ENCODE measurements at regions not wholly inside any gene's neighbourhood (a gene's known extent, or its start where the extent isn't known, plus 50 kb on each side); places are given as distances from the start of the nearest gene placed in this dataset.

DNA sequence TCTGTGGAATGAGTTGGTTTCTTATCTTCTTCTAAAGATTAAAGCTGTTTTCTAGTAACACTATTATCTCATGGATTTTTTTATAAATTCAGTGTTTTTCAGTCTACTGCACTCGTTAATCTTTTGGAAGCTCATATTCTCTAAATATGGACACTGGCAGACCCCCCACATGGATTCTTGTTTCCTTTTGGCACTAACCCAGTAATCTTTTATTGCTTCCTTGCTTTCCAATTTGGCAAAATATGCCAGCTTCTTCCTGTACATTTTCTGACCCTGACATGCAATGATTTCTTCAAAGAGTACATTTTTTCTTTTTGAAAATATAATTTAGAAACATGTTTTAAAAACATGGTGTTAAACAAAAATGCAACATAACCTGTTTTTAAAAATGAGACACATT, 474.2 kb upstream of the FTMT start:
- WGBS (ENCODE audit: low lambda C conversion rate) = 3% methylated on average over 1 of the region's 1 CpG
- H3K4me2 ChIP-seq (ENCODE audit: low read depth, low read length) = no peak overlapping the region
- no peaks in the 10 kb centered on the region for H3K9me3 ChIP-seq (ENCODE audit: low read length)
- no peaks in the 10 kb centered on the region for H4K20me1 ChIP-seq (ENCODE audit: insufficient read depth, low read length)
- no peak overlapping the region for H3K4me3 ChIP-seq (replicated peaks in 1 of 3; ENCODE audit: insufficient read depth in 1 of 3, low read depth in 2 of 3, low read length in 3 of 3)
- H3K4me1 ChIP-seq (ENCODE audit: insufficient read depth, low read length) = no peaks in the 10 kb centered on the region
- DNase-seq (ENCODE audit: low spot score) (no peak), FAIRE-seq (no peak), ATAC-seq (no peak)
- no peak overlapping the region for H2AFZ ChIP-seq (ENCODE audit: low read length)
- no peaks in the 10 kb centered on the region for H3K36me3 ChIP-seq (replicated peaks in 1 of 2; ENCODE audit: control insufficient read depth in 1 of 2, insufficient read depth in 2 of 2, low read length in 2 of 2)
- ChIA-PET POLR2A (no interaction called here), CTCF (ENCODE audit: low intra/inter-chr PET ratio, low total read pairs) (no interaction called here)
- intact Hi-C loops (cut with micrococcal nuclease; ENCODE audit: unreplicated experiment) = no loop called here
- in situ Hi-C loops (cut with HindIII; ENCODE audit: extremely low pct_ligation_motif_present, low pct_unique_long_range_greater_than_20kb) = no loop called here
- TF ChIP-seq ZNF430 (CRISPR knock-in tag; IDR thresholded peaks at IDR 0.05) (no peak), SSRP1 (CRISPR knock-in tag; IDR thresholded peaks at IDR 0.05) (no peak), NFE2L1 (CRISPR knock-in tag; IDR thresholded peaks at IDR 0.05; ENCODE audit: borderline replicate concordance) (no peak), RBFOX2 (IDR thresholded peaks at IDR 0.05; ENCODE audit: low read depth, low read length) (no peak), NPAS2 (CRISPR knock-in tag; IDR thresholded peaks at IDR 0.05; ENCODE audit: borderline replicate concordance) (no peak), ZHX2 (IDR thresholded peaks at IDR 0.05; ENCODE audit: low read depth) (no peak), ZHX2 (CRISPR knock-in tag; IDR thresholded peaks at IDR 0.05; ENCODE audit: borderline replicate concordance) (no peak), RARA (CRISPR knock-in tag; IDR thresholded peaks at IDR 0.05) (no peak), ZNF7 (CRISPR knock-in tag; IDR thresholded peaks at IDR 0.05) (no peak), ZNF24 (IDR thresholded peaks at IDR 0.05) (no peak), MEIS1 (CRISPR knock-in tag; IDR thresholded peaks at IDR 0.05; ENCODE audit: borderline replicate concordance) (no peak), NR2F6 (IDR thresholded peaks at IDR 0.05) (no peak), NR2F6 (CRISPR knock-in tag; IDR thresholded peaks at IDR 0.05) (no peak), ZNF354B (CRISPR knock-in tag; IDR thresholded peaks at IDR 0.05) (no peak), ZNF790 (CRISPR knock-in tag; IDR thresholded peaks at IDR 0.05; ENCODE audit: borderline replicate concordance) (no peak), ZNF549 (CRISPR knock-in tag; IDR thresholded peaks at IDR 0.05) (no peak)
- H3K79me2 ChIP-seq (ENCODE audit: insufficient read depth, low read length) = no peaks in the 10 kb centered on the region
- H3K27ac ChIP-seq (ENCODE audit: extremely low read length, insufficient read depth, low read length) = no peak overlapping the region
- no peaks in the 10 kb centered on the region for H3K27me3 ChIP-seq (ENCODE audit: control insufficient read depth in 1 of 2, insufficient read depth in 2 of 2, low read length in 2 of 2)
- no TSS peak for BruUV-seq (replicated peaks)
- H3K9ac ChIP-seq (ENCODE audit: insufficient read depth, low read depth, low read length) = no peak overlapping the region
